ENCODE measurements at regions not wholly inside any gene's neighbourhood (a gene's known extent, or its start where the extent isn't known, plus 50 kb on each side); places are given as distances from the start of the nearest gene placed in this dataset.

- DNase-seq, result no peak
Observed at GRCh38 chr1:209504571-209504970, 78.9 kb upstream of the CAMK1G start.

GRCh38 chr1:209505044-209505443 is 78.5 kb upstream of the CAMK1G start:
- DNase-seq, result no peak

GRCh38 chr1:209506101-209506500 is 77.4 kb upstream of the CAMK1G start:
- no peak for DNase-seq

DNA sequence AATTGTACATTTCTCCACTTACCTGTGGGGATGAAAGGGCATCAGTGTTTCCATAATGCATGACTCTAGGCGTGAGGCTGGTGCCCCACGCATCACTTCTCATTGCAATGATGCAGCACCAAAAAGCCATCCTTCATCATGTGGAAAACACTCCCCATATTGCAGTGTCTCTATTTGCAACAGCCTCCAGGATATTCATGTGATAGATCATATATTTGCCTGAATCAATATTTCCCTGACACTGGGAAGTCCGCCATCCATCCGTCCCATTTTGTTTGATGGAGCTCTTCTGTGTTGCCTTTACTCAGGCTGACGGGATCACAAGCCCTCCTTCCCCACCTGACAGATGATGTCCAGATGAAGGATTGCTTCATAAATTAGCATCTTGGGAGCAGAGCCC is 74.5 kb upstream of the CAMK1G start:
- no peak for DNase-seq

DNA sequence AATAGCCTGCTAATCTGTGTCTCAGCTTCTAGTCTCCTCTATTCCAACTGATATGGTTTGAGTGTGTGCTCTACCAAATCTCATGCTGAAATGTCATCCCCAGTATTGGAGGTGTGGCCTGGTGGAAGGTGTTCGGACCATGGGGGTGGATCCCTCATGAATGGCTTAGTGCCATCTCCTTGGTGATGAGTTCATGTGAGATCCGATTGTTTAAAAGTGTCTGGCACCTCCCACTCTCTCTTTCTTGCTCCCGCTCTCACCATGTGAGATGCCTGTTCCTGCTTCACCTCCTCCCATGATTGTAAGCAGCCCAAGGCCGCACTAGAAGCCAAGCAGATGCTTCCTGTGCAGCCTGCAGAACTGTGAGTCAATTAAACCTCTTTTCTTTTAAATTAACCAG is 73.5 kb upstream of the CAMK1G start:
- no peak for DNase-seq

GRCh38 chr1:209511169-209511568 is 72.3 kb upstream of the CAMK1G start:
- no peak for DNase-seq

- DNase-seq, result no peak
Observed at GRCh38 chr1:209512821-209513220, 70.7 kb upstream of the CAMK1G start.

DNA sequence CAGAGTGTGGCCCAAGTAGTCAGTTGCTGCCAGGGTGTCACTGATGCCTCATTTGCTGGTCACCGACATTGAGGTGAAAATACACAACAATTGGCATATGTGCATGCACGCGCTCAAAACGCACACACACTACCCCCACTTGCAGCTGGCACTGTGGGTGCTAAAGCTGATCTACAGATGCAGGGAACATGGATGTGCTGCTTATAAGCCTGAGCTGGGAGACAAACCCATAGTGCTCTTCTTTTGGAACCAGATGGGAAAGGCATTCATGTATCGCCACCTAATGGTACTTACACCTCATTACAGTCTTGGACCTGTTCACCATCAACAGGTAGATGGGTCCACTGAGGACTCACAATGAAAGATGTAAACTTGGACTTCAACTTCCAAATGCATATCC is 70.3 kb upstream of the CAMK1G start:
- no peak for DNase-seq

DNA sequence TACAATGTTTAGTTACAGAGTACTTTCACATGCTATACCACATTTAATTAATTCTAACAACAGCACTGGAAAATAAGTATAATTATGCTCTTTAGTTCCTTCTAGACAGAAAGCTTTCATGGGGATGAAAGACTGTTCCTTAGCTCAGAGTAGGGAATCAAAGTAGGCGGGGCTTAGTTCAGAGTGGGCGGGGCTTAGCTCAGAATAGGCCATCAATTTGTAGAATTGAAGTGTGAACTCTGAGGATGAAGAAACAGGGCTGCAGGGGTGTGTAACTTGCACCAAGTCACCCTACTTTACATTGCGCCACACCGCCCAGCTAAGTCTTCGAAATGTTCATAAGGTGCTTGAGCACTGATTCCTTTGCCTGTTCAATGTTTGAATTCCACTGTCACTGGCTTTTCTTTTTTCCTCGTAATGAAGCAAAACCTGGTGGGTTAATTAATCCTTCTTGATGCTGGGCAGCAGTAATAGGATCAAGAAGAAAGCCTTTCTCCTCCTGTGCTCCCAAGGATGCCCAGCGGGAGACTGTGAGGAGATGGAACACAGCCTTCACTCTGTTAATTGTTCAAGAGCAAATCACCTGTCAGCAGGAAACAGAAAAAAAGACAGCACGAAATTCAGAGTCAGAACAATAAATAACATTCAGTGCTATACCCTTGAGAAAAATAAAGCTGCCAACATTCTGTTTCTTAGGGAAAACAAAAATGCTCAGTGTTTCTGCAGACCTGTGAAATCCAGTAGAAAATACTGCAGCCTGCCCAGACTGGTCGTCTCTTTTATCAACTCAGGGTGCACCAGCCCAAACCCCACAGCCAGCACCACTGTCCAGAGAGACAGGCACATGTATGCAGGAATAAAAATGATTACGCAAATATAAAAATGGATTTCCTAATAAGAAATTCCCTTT is 66.5 kb upstream of the CAMK1G start:
- no peak for DNase-seq

DNA sequence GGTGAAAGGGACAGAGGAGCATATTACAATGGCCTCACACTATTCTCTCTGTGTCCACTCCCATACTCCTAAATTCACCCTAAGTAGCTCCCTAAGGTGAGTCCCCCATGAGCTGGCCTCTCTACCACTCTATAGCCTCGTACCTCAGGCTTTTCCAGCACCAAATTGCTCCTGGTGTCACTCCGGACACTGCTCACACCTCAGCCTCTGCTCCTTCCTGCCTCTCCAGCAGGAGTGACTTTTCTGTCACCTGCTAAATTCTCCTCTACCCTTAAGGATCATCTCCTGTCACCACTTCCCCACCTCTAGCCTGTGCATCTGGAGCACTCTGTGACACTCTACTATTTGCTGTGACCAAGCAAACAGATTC is 65.8 kb upstream of the CAMK1G start:
- no peak for DNase-seq

- no peak for DNase-seq
Observed at GRCh38 chr1:209519786-209520185, 63.7 kb upstream of the CAMK1G start.

GRCh38 chr1:209522826-209523225 is 60.7 kb upstream of the CAMK1G start:
- no peak for DNase-seq

DNA sequence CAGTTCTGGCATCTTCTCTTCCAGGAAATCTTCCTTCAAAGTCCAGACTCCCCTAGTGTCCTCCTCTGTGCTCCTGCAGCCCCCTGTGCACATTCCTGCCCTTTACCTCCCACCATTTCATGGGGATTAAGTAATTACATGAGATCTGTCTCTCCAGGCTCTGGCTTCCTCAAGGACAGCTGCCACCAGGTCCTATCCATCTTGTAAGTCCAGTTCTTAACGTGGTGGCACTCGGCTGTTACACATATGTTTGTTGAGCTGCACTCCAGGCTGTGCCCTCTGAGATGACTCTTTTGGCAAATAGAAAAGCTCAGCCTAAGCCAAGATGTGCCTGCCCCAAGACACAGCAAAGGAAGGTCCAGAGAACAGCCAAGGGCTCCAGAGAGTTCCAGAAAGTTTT is 57.4 kb upstream of the CAMK1G start:
- DNase-seq, result no peak

DNA sequence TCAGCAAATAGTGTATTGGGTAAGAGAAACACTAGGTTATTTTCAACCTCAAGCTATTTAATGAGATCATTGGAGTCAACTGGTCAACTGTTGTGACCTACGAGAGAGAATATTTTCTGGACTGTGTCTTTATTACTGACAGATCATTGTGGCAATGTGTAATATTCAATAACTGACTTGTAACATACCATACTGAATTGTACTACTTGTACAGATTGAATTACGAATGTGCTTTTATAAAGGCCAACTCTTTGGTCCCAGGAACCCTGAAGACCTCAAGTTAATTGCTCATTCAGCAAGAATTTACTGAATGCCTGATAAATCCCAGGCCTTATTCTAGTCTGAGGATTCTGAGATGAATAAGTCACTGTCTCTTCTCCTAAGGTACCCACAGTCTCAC is 56.1 kb upstream of the CAMK1G start:
- no peak for DNase-seq

DNA sequence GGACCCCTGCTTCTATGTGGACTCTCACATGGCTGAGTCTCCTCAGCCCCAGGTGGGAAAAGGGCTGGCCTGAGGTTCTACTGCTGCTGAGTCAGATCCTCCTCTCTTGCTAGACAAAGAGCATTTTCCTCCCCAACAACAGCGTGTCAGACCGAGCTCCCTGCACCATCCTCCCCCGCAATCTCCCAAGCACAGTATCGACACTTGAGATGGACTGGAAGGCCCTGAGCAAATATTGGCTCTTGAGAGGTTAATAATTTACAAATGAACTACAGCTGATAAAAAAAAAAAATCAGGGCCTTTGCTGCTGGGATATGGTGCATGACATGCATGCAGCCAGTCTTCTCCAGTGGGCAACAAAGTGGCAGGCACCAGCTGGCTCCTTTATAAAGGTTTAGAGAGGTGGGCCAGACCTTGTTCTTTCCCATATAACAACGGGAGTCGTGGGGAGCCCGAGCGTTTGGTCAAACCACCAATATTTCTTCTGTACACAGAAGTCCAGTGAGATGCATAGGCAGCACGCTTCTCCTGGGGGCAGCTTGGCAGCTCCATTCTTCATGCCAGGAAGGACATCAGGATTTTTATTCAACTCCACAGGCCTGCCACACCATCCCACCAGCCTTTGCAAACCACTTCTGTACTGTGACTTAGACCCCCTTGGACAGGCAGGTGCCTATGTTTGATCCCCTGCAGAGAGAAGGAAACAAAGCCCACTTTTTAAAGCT is 55.4 kb upstream of the CAMK1G start:
- DNase-seq, result no peak

DNA sequence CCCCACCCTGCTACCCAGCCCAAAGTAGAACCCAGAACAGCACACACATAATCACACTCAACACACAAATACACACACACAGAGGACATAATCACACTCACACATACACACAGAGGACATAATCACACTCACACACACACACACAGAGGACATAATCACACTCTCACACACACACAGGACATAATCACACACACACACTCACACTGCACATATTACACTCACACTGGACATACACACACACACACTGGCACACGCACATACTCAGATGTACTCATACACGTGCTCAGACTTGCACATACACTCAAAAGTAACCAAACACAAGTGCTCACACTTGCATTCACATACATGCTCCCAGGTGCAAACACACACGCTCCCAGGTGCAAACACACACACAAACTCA is 54.3 kb upstream of the CAMK1G start:
- DNase-seq, result no peak

DNA sequence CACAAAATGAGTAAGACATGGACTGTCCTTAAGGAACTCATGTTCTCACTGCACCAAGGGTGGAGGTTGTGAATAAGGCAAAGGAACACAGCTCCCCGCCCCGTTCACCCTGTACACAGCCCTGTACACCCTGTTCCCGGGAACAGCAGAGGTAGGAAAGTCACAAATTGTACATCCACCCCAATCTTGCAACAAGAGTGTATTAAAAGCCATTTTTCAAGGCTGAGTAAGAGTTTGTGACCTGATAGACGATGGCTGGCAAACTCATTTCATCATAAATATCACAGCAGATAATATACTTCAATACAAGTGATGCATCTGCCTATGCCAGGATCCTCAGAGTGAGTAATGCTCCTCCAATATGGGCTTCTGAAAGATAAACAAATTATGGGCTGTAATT is 52.5 kb upstream of the CAMK1G start:
- no peak for DNase-seq

- DNase-seq, result no peak
Observed at GRCh38 chr1:209531549-209531948, 52.0 kb upstream of the CAMK1G start.
